WTC11 (cell line): ENCODE measurements at regions not wholly inside any gene's neighbourhood (a gene's known extent, or its start where the extent isn't known, plus 50 kb on each side); places are given as distances from the start of the nearest gene placed in this dataset.

Source experiments
- ATAC-seq: fragments of 200-7000 bp; cut with Tn5 transposase; 2 replicates; pipeline ENCODE4 v1.10.0; 2021; ENCODE audit warnings: mild to moderate bottlenecking, moderate library complexity
- CTCF ChIA-PET: fragments of 300-600 bp; sonication (Branson Sonifier 250); formaldehyde crosslinking; loops from one replicate; lab custom pipeline; 2021; ENCODE audit warnings: antibody characterized with exemption; lab: Charles Lee
- POLR2A ChIA-PET: fragments of 350-600 bp; sonication (Branson Sonifier 250); formaldehyde crosslinking; loops from one replicate; lab custom pipeline; 2021; ENCODE audit warnings: antibody characterized with exemption; lab: Charles Lee
- DNase-seq: peaks from one replicate; pipeline ENCODE4 v3.0.0; 2021; ENCODE audit warnings: low spot score
- H3K27ac Mint-ChIP-seq: 2 replicates; pipeline ENCODE4 v1.8.0; 2021; ENCODE audit warnings: mixed read lengths
- H3K27me3 Mint-ChIP-seq: 2 replicates; pipeline ENCODE4 v1.8.0; 2021; ENCODE audit warnings: low read depth, mild to moderate bottlenecking, moderate library complexity, mixed read lengths
- H3K36me3 Mint-ChIP-seq: 2 replicates; pipeline ENCODE4 v1.8.0; 2021; ENCODE audit warnings: mixed read lengths
- H3K4me1 Mint-ChIP-seq: 2 replicates; pipeline ENCODE4 v1.8.0; 2022; ENCODE audit warnings: mixed read lengths
- H3K4me3 Mint-ChIP-seq: 2 replicates; pipeline ENCODE4 v1.8.0; 2021; ENCODE audit warnings: mild to moderate bottlenecking, moderate library complexity, mixed read lengths
- H3K9me3 Mint-ChIP-seq: 2 replicates; pipeline ENCODE4 v1.8.0; 2021; ENCODE audit warnings: mixed read lengths
- AFF4 ChIP-seq: sonication (generic); formaldehyde crosslinking; IDR thresholded peaks from 2 replicates; pipeline ENCODE4 v1.8.1; 2023; ENCODE audit warnings: mild to moderate bottlenecking, missing genetic modification reagents, borderline replicate concordance
- ATF1 ChIP-seq: sonication (generic); formaldehyde crosslinking; IDR thresholded peaks from 2 replicates; pipeline ENCODE4 v1.8.1; 2023; ENCODE audit warnings: mild to moderate bottlenecking, moderate library complexity, missing genetic modification reagents
- ELF4 ChIP-seq: sonication (generic); formaldehyde crosslinking; IDR thresholded peaks from 2 replicates; pipeline ENCODE4 v1.8.1; 2022; ENCODE audit warnings: low read depth, mild to moderate bottlenecking, moderate library complexity, missing genetic modification reagents
- FOXP1 ChIP-seq: sonication (generic); formaldehyde crosslinking; IDR thresholded peaks from 2 replicates; pipeline ENCODE4 v1.8.0; 2022; ENCODE audit warnings: missing genetic modification reagents, mild to moderate bottlenecking, moderate library complexity, borderline replicate concordance
- HMGA2 ChIP-seq: fragments of 250-450 bp; sonication (Bioruptor Pico); IDR thresholded peaks from 2 replicates; pipeline ENCODE4 v1.4.0; 2021; ENCODE audit warnings: mild to moderate bottlenecking, moderate library complexity
- IRF2 ChIP-seq: sonication (generic); formaldehyde crosslinking; IDR thresholded peaks from 2 replicates; pipeline ENCODE4 v1.8.0; 2022; ENCODE audit warnings: low read depth, missing genetic modification reagents, borderline replicate concordance
- NR3C1 ChIP-seq: sonication (generic); formaldehyde crosslinking; conservative IDR thresholded peaks from 2 replicates; pipeline ENCODE4 v1.8.1; 2023; ENCODE audit warnings: low read depth, mild to moderate bottlenecking, missing genetic modification reagents
- USF2 ChIP-seq: sonication (generic); formaldehyde crosslinking; IDR thresholded peaks from 2 replicates; pipeline ENCODE4 v1.8.1; 2023; ENCODE audit warnings: mild to moderate bottlenecking, missing genetic modification reagents, moderate library complexity
- ZNF138 ChIP-seq: sonication (generic); formaldehyde crosslinking; conservative IDR thresholded peaks from 2 replicates; pipeline ENCODE4 v1.8.1; 2022; ENCODE audit warnings: mild to moderate bottlenecking, moderate library complexity, missing genetic modification reagents
- ZNF232 ChIP-seq: sonication (generic); formaldehyde crosslinking; IDR thresholded peaks from 2 replicates; pipeline ENCODE4 v1.8.0; 2022; ENCODE audit warnings: mild to moderate bottlenecking, missing genetic modification reagents
- ZNF671 ChIP-seq: fragments of 250-450 bp; sonication (Bioruptor Pico); IDR thresholded peaks from 2 replicates; pipeline ENCODE4 v1.8.0; 2021; ENCODE audit warnings: mild to moderate bottlenecking
- TF ChIP-seq, protein P1 (sequence below): fragments of 250-450 bp; sonication (Bioruptor Pico); IDR thresholded peaks from 2 replicates; pipeline ENCODE4 v1.9.0; 2021; ENCODE audit warnings: mild to moderate bottlenecking
- TF ChIP-seq, protein P2 (sequence below): sonication (generic); formaldehyde crosslinking; IDR thresholded peaks from 2 replicates; pipeline ENCODE4 v1.8.1; 2023; ENCODE audit warnings: mild to moderate bottlenecking, missing genetic modification reagents
- TF ChIP-seq, protein P3 (sequence below): sonication (generic); formaldehyde crosslinking; IDR thresholded peaks from 2 replicates; pipeline ENCODE4 v1.8.0; 2023; ENCODE audit warnings: missing genetic modification reagents
- TF ChIP-seq, protein P4 (sequence below): sonication (generic); formaldehyde crosslinking; conservative IDR thresholded peaks from 2 replicates; pipeline ENCODE4 v1.8.1; 2023; ENCODE audit warnings: mild to moderate bottlenecking, low read depth, missing genetic modification reagents, moderate library complexity

- H3K4me1 Mint-ChIP-seq: peaks cover 7% of the 10 kb centered on the region
- ChIA-PET CTCF (no interaction called here), POLR2A (no interaction called here)
- TF ChIP-seq ZNF232 (CRISPR knock-in tag) (no peak), ZNF138 (CRISPR knock-in tag) (no peak), AFF4 (CRISPR knock-in tag) (no peak), HMGA2 (CRISPR knock-in tag) (no peak), NR3C1 (CRISPR knock-in tag) (no peak), ELF4 (CRISPR knock-in tag) (no peak), FOXP1 (CRISPR knock-in tag) (no peak), USF2 (no peak), ATF1 (CRISPR knock-in tag) (no peak), IRF2 (CRISPR knock-in tag) (no peak), ZNF671 (CRISPR knock-in tag) (no peak)
- TF ChIP-seq, protein P1, sequence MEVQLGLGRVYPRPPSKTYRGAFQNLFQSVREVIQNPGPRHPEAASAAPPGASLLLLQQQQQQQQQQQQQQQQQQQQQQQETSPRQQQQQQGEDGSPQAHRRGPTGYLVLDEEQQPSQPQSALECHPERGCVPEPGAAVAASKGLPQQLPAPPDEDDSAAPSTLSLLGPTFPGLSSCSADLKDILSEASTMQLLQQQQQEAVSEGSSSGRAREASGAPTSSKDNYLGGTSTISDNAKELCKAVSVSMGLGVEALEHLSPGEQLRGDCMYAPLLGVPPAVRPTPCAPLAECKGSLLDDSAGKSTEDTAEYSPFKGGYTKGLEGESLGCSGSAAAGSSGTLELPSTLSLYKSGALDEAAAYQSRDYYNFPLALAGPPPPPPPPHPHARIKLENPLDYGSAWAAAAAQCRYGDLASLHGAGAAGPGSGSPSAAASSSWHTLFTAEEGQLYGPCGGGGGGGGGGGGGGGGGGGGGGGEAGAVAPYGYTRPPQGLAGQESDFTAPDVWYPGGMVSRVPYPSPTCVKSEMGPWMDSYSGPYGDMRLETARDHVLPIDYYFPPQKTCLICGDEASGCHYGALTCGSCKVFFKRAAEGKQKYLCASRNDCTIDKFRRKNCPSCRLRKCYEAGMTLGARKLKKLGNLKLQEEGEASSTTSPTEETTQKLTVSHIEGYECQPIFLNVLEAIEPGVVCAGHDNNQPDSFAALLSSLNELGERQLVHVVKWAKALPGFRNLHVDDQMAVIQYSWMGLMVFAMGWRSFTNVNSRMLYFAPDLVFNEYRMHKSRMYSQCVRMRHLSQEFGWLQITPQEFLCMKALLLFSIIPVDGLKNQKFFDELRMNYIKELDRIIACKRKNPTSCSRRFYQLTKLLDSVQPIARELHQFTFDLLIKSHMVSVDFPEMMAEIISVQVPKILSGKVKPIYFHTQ (CRISPR knock-in tag): no peak
- TF ChIP-seq, protein P2, sequence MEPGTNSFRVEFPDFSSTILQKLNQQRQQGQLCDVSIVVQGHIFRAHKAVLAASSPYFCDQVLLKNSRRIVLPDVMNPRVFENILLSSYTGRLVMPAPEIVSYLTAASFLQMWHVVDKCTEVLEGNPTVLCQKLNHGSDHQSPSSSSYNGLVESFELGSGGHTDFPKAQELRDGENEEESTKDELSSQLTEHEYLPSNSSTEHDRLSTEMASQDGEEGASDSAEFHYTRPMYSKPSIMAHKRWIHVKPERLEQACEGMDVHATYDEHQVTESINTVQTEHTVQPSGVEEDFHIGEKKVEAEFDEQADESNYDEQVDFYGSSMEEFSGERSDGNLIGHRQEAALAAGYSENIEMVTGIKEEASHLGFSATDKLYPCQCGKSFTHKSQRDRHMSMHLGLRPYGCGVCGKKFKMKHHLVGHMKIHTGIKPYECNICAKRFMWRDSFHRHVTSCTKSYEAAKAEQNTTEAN (CRISPR knock-in tag): no peak
- TF ChIP-seq, protein P3, sequence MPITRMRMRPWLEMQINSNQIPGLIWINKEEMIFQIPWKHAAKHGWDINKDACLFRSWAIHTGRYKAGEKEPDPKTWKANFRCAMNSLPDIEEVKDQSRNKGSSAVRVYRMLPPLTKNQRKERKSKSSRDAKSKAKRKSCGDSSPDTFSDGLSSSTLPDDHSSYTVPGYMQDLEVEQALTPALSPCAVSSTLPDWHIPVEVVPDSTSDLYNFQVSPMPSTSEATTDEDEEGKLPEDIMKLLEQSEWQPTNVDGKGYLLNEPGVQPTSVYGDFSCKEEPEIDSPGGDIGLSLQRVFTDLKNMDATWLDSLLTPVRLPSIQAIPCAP (CRISPR knock-in tag): no peak
- TF ChIP-seq, protein P4, sequence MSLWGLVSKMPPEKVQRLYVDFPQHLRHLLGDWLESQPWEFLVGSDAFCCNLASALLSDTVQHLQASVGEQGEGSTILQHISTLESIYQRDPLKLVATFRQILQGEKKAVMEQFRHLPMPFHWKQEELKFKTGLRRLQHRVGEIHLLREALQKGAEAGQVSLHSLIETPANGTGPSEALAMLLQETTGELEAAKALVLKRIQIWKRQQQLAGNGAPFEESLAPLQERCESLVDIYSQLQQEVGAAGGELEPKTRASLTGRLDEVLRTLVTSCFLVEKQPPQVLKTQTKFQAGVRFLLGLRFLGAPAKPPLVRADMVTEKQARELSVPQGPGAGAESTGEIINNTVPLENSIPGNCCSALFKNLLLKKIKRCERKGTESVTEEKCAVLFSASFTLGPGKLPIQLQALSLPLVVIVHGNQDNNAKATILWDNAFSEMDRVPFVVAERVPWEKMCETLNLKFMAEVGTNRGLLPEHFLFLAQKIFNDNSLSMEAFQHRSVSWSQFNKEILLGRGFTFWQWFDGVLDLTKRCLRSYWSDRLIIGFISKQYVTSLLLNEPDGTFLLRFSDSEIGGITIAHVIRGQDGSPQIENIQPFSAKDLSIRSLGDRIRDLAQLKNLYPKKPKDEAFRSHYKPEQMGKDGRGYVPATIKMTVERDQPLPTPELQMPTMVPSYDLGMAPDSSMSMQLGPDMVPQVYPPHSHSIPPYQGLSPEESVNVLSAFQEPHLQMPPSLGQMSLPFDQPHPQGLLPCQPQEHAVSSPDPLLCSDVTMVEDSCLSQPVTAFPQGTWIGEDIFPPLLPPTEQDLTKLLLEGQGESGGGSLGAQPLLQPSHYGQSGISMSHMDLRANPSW (CRISPR knock-in tag): no peak
- ATAC-seq: no peak
- H3K9me3 Mint-ChIP-seq: peaks cover 7% of the 10 kb centered on the region
- H3K4me3 Mint-ChIP-seq: no peak overlapping the region
- H3K27me3 Mint-ChIP-seq: no peaks in the 10 kb centered on the region
- no peak for DNase-seq
- no peak overlapping the region for H3K27ac Mint-ChIP-seq
- peaks cover 3% of the 10 kb centered on the region; the same call in 1 of the 2 replicates for H3K36me3 Mint-ChIP-seq
Observed at GRCh38 chr7:17472939-17473338, 174.5 kb downstream of the AHR start.
